Neuronal stem cell (in vitro differentiated cells): ENCODE measurements at regions not wholly inside any gene's neighbourhood (a gene's known extent, or its start where the extent isn't known, plus 50 kb on each side); places are given as distances from the start of the nearest gene placed in this dataset.

Experiments used
- DNase-seq: peaks from one replicate; pipeline ENCODE4 v3.0.0-alpha.2; 2013; ENCODE audit warnings: low spot score
- H2AFZ ChIP-seq: one replicate; pipeline ENCODE4 v1.6.1; 2013; ENCODE audit warnings: mild to moderate bottlenecking, low read length, inconsistent platforms
- H2AK5ac ChIP-seq: 2 replicates; pipeline ENCODE4 v1.6.1; 2013; ENCODE audit warnings: low read depth, mild to moderate bottlenecking, inconsistent platforms, low read length, moderate library complexity, mixed read lengths
- H2BK120ac ChIP-seq: 2 replicates; pipeline ENCODE4 v1.6.1; 2013; ENCODE audit warnings: low read depth, mild to moderate bottlenecking, inconsistent platforms, low read length, moderate library complexity, mixed read lengths
- H2BK12ac ChIP-seq: one replicate; pipeline ENCODE4 v1.6.1; 2013; ENCODE audit warnings: low read length, inconsistent platforms
- H2BK15ac ChIP-seq: 2 replicates; pipeline ENCODE4 v1.6.1; 2013; ENCODE audit warnings: mild to moderate bottlenecking, low read length, inconsistent platforms, mixed read lengths
- H2BK5ac ChIP-seq: one replicate; pipeline ENCODE4 v1.6.1; 2013; ENCODE audit warnings: inconsistent platforms, mild to moderate bottlenecking, low read length, moderate library complexity
- H3K14ac ChIP-seq: one replicate; pipeline ENCODE4 v1.6.1; 2013; ENCODE audit warnings: low read length, inconsistent platforms
- H3K18ac ChIP-seq: 2 replicates; pipeline ENCODE4 v1.6.1; 2013; ENCODE audit warnings: low read length, inconsistent platforms
- H3K23ac ChIP-seq: 2 replicates; pipeline ENCODE4 v1.6.1; 2013; ENCODE audit warnings: low read depth, mild to moderate bottlenecking, mixed read lengths, low read length, inconsistent platforms; ENCODE audit not compliant: poor library complexity
- H3K27ac ChIP-seq: replicated peaks from 3 replicates; pipeline ENCODE4 v1.5.1; 2013; ENCODE audit warnings: low read length, inconsistent platforms
- H3K27me3 ChIP-seq, 3 experiments: 2 replicates each; pipeline ENCODE4 v1.6.1; 2013; ENCODE audit warnings: low read length in 3 of 3, mild to moderate bottlenecking in 2 of 3, inconsistent platforms in 1 of 3, low read depth in 1 of 3, mixed read lengths in 1 of 3, moderate library complexity in 1 of 3; ENCODE audit not compliant: control insufficient read depth in 3 of 3, insufficient read depth in 3 of 3
- H3K36me3 ChIP-seq, 2 donors: replicated peaks in 1 of 2; 2 replicates each; pipeline ENCODE4 v1.6.1; 2013; ENCODE audit warnings: low read length in 2 of 2; ENCODE audit not compliant: control insufficient read depth in 2 of 2, insufficient read depth in 2 of 2
- H3K4ac ChIP-seq: 2 replicates; pipeline ENCODE4 v1.6.1; 2013; ENCODE audit warnings: inconsistent platforms, mild to moderate bottlenecking, low read length, moderate library complexity
- H3K4me1 ChIP-seq, 2 donors: 1 replicate in 1 of 2; 2 replicates in 1 of 2; pipeline ENCODE4 v1.6.1; 2013; ENCODE audit warnings: low read length in 2 of 2, low read depth in 1 of 2; ENCODE audit not compliant: control insufficient read depth in 2 of 2, insufficient read depth in 1 of 2
- H3K4me2 ChIP-seq: one replicate; pipeline ENCODE4 v1.6.1; 2013; ENCODE audit warnings: mild to moderate bottlenecking, low read length, inconsistent platforms; ENCODE audit not compliant: insufficient read depth, poor library complexity, severe bottlenecking
- H3K4me3 ChIP-seq, 2 donors: 2 replicates each; pipeline ENCODE4 v1.5.1; 2013; ENCODE audit warnings: low read length in 2 of 2, mild to moderate bottlenecking in 2 of 2, inconsistent platforms in 1 of 2, moderate library complexity in 1 of 2
- H3K79me1 ChIP-seq: one replicate; pipeline ENCODE4 v1.6.1; 2013; ENCODE audit warnings: low read depth, mild to moderate bottlenecking, inconsistent platforms, low read length, moderate library complexity
- H3K9ac ChIP-seq: one replicate; pipeline ENCODE4 v1.6.1; 2013; ENCODE audit warnings: mild to moderate bottlenecking, low read depth, low read length, inconsistent platforms; ENCODE audit not compliant: poor library complexity
- H3K9me3 ChIP-seq, 2 donors: replicated peaks in 1 of 2; 2 replicates each; pipeline versions ENCODE3 to v1.6.1; 2013; ENCODE audit warnings: low read length in 2 of 2, mild to moderate bottlenecking in 2 of 2, inconsistent platforms in 1 of 2, low read depth in 1 of 2, mixed read lengths in 1 of 2, moderate library complexity in 1 of 2; ENCODE audit not compliant: control insufficient read depth in 2 of 2, insufficient read depth in 1 of 2
- H4K8ac ChIP-seq: one replicate; pipeline ENCODE4 v1.6.1; 2013; ENCODE audit warnings: low read depth, mild to moderate bottlenecking, inconsistent platforms, low read length, moderate library complexity
- H4K91ac ChIP-seq: one replicate; pipeline ENCODE4 v1.6.1; 2013; ENCODE audit warnings: low read length, low read depth, mild to moderate bottlenecking, inconsistent platforms; ENCODE audit not compliant: poor library complexity
- WGBS, 2 donors: extraction: QIAGEN DNeasy Blood & Tissue Kit; methylation state at CpG; one replicate each; pipeline ENCODE4 v1.1.7; 2013; ENCODE audit warnings: missing lambda C conversion rate in 2 of 2, mixed read lengths in 1 of 2; ENCODE audit not compliant: insufficient read length in 2 of 2, insufficient replicate concordance in 1 of 2; ENCODE audit errors: extremely low coverage in 2 of 2; 5-methylcytosine and 5-hydroxymethylcytosine counted together

GRCh38 chr20:52804497-52805295 lies 167.5 kb upstream of the TSHZ2 start:
- Histone ChIP-seq H3K4me1 (no peaks in the 10 kb centered on the region), H3K4me2 (no peak overlapping the region), H3K4ac (no peak overlapping the region), H2AK5ac (no peak overlapping the region), H2AFZ (no peak overlapping the region), H3K27ac (no peak overlapping the region), H3K36me3 (no peaks in the 10 kb centered on the region), H3K18ac (no peak overlapping the region), H2BK120ac (no peak overlapping the region), H3K9ac (no peak overlapping the region), H4K8ac (no peak overlapping the region), H2BK5ac (no peak overlapping the region), H3K9me3 (no peaks in the 10 kb centered on the region), H3K4me3 (no peak overlapping the region), H3K14ac (no peak overlapping the region), H4K91ac (no peak overlapping the region), H2BK15ac (no peak overlapping the region), H3K27me3 (no peaks in the 10 kb centered on the region), H2BK12ac (no peak overlapping the region), H3K79me1 (no peaks in the 10 kb centered on the region), H3K23ac (no peak overlapping the region)
- DNase-seq: no peak
- no CpG with 5 or more reads among the region's 13 CpGs for WGBS, 2 donors

- no peaks in the 10 kb centered on the region for H3K79me1 ChIP-seq
- no peak overlapping the region for H2BK120ac ChIP-seq
- H3K36me3 ChIP-seq: no peaks in the 10 kb centered on the region
- no CpG with 5 or more reads among the region's 6 CpGs for WGBS, 2 donors
- H2BK15ac ChIP-seq: no peak overlapping the region
- H4K91ac ChIP-seq: no peak overlapping the region
- no peak overlapping the region for H3K4ac ChIP-seq
- H3K4me1 ChIP-seq: no peaks in the 10 kb centered on the region
- H2BK5ac ChIP-seq: no peak overlapping the region
- H3K4me3 ChIP-seq: no peak overlapping the region
- H2BK12ac ChIP-seq: no peak overlapping the region
- no peak overlapping the region for H3K4me2 ChIP-seq
- no peaks in the 10 kb centered on the region for H3K27me3 ChIP-seq
- no peak overlapping the region for H3K14ac ChIP-seq
- no peak overlapping the region for H3K18ac ChIP-seq
- H3K23ac ChIP-seq: no peak overlapping the region
- no peaks in the 10 kb centered on the region for H3K9me3 ChIP-seq
- H4K8ac ChIP-seq: no peak overlapping the region
- no peak overlapping the region for H3K27ac ChIP-seq
- H2AK5ac ChIP-seq: no peak overlapping the region
- H3K9ac ChIP-seq: no peak overlapping the region
- H2AFZ ChIP-seq: no peak overlapping the region
- DNase-seq: no peak
These were observed 170.5 kb upstream of the TSHZ2 start for GRCh38 chr20:52801628-52802006.

GRCh38 chr20:52800734-52801627 lies 171.2 kb upstream of the TSHZ2 start:
- Histone ChIP-seq H2AFZ (no peak overlapping the region), H3K18ac (no peak overlapping the region), H3K9me3 (no peaks in the 10 kb centered on the region), H3K79me1 (no peaks in the 10 kb centered on the region), H3K4me1 (no peaks in the 10 kb centered on the region), H4K91ac (no peak overlapping the region), H3K27me3 (peaks cover 0 to 2% (median 0%) of the 10 kb centered on the region in 3 experiments), H3K23ac (no peak overlapping the region), H3K36me3 (no peaks in the 10 kb centered on the region), H2AK5ac (no peak overlapping the region), H2BK120ac (no peak overlapping the region), H3K4me3 (no peak overlapping the region), H3K14ac (no peak overlapping the region), H2BK5ac (no peak overlapping the region), H3K9ac (no peak overlapping the region), H4K8ac (no peak overlapping the region), H2BK15ac (no peak overlapping the region), H2BK12ac (no peak overlapping the region), H3K4ac (no peak overlapping the region), H3K27ac (no peak overlapping the region), H3K4me2 (no peak overlapping the region)
- no CpG with 5 or more reads among the region's 6 CpGs for WGBS, 2 donors
- no peak for DNase-seq

GRCh38 chr20:52799130-52799529 lies 173.0 kb upstream of the TSHZ2 start:
- Histone ChIP-seq H2BK5ac (no peak overlapping the region), H3K18ac (no peak overlapping the region), H3K27me3 (peaks cover 0 to 4% (median 0%) of the 10 kb centered on the region in 3 experiments), H2BK120ac (no peak overlapping the region), H3K9ac (no peak overlapping the region), H3K4me3 (no peak overlapping the region), H3K9me3 (no peaks in the 10 kb centered on the region), H3K27ac (no peak overlapping the region), H4K8ac (no peak overlapping the region), H3K79me1 (no peaks in the 10 kb centered on the region), H3K4me2 (no peak overlapping the region), H2AK5ac (no peak overlapping the region), H4K91ac (no peak overlapping the region), H2AFZ (no peak overlapping the region), H3K36me3 (no peaks in the 10 kb centered on the region), H3K4ac (no peak overlapping the region), H3K4me1 (no peaks in the 10 kb centered on the region), H2BK12ac (no peak overlapping the region), H3K14ac (no peak overlapping the region), H3K23ac (no peak overlapping the region), H2BK15ac (no peak overlapping the region)
- no peak for DNase-seq
- no CpG with 5 or more reads among the region's 2 CpGs for WGBS, 2 donors
